ENCODE measurements at regions not wholly inside any gene's neighbourhood (a gene's known extent, or its start where the extent isn't known, plus 50 kb on each side); places are given as distances from the start of the nearest gene placed in this dataset.

DNA sequence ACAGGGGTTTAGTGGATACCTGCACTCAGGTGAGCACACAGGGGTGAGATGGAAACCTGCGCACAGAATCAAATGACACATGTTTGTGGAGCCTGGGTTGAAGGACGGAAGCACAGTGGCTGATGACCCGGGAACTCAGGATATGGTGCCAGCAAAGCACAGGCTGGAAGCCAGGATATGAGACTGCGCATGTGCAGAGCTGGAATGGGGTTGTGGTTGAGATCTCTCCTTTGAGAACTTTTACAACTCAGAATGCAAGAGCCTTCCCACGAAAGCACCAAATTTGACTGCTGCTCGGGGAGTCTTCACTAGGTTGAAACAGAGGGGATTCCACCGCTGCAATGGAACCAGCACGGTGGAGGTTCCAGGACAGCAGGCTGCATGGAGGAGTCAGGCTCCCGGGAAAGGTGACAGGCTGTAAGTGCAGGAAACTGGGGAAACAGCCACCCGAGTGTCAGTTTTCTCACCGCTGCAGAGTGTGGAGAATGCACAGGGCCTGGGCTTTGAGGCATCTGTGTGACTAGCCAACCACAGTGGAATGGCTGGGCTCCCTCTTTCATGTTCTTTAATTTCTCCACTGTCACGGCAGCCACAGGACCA lies 133.4 kb upstream of the TCERG1L start:
- TF ChIP-seq EZH2 (IDR thresholded peaks at IDR 0.05; ENCODE audit: borderline replicate concordance, insufficient read depth, low read length, poor library complexity, severe bottlenecking) (no peak), CTCF (IDR thresholded peaks at IDR 0.05; ENCODE audit: poor library complexity, severe bottlenecking) (no peak)
